Type B pancreatic cell (in vitro differentiated cells): ENCODE measurements at regions not wholly inside any gene's neighbourhood (a gene's known extent, or its start where the extent isn't known, plus 50 kb on each side); places are given as distances from the start of the nearest gene placed in this dataset.
A peak's percentile ranks its signal among the peaks of the same experiment; 100 is the strongest.

Source experiments
- DNase-seq: peaks from one replicate; pipeline ENCODE4 v3.0.0; 2021; ENCODE audit warnings: mixed read lengths; ENCODE audit not compliant: unreplicated experiment; ENCODE audit errors: extremely low spot score
- H3K27ac Mint-ChIP-seq: 2 replicates; pipeline ENCODE4 v1.8.0; 2021; ENCODE audit warnings: mild to moderate bottlenecking, mixed read lengths
- H3K27me3 Mint-ChIP-seq: 2 replicates; pipeline ENCODE4 v1.8.0; 2021; ENCODE audit warnings: mixed read lengths
- H3K36me3 Mint-ChIP-seq: 2 replicates; pipeline ENCODE4 v1.8.0; 2021; ENCODE audit warnings: mixed read lengths
- H3K4me1 Mint-ChIP-seq: one replicate; pipeline ENCODE4 v1.8.0; 2021; ENCODE audit warnings: mixed read lengths; ENCODE audit not compliant: unreplicated experiment
- H3K4me3 Mint-ChIP-seq: 2 replicates; pipeline ENCODE4 v1.8.0; 2021; ENCODE audit warnings: mild to moderate bottlenecking, mixed read lengths
- H3K9me3 Mint-ChIP-seq: 2 replicates; pipeline ENCODE4 v1.8.0; 2021; ENCODE audit warnings: mixed read lengths
- CTCF ChIP-seq: fragments of 200-600 bp; sonication (generic); conservative IDR thresholded peaks from 2 replicates; pipeline ENCODE4 v1.5.0; 2021; ENCODE audit warnings: antibody characterized with exemption, mild to moderate bottlenecking

DNA sequence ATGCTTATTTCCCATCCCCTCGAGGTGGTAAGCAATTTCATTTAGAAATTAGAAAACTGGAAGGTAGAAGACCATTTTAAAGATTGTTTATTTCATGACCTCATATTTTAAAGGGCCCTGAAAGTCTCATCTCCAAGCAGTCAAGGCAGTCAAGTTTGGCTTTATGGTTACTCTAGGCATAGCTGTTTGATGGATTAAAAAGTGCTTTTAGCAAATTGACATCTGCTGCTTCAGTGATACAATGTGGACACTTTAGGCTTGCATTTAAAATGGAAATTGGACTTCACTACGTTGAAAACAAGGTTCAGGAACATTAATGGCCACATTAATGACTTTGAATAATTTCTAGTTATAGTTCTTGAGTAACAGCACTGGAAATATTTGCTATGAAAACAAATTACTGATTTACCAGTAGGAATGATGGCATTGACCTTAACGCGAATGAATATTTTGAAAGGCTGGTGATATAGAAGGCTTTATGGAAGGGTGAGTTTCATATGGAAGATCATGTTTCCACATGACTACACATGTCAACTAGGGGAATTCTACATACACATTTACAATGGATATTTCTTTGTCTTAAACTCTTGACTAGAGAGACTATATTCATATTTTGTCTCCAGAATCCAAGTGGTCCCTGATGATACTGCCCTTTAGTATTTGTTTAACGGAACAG lies 873.5 kb downstream of the JRKL start:
- Mint-ChIP-seq H3K9me3 (no peaks in the 10 kb centered on the region), H3K4me1 (no peaks in the 10 kb centered on the region), H3K27me3 (no peaks in the 10 kb centered on the region), H3K4me3 (no peak overlapping the region), H3K36me3 (no peaks in the 10 kb centered on the region), H3K27ac (no peak overlapping the region)
- no peak for DNase-seq
- no peak for TF ChIP-seq CTCF

GRCh38 chr11:97269527-97269926 lies 879.7 kb downstream of the JRKL start:
- DNase-seq = no peak
- Mint-ChIP-seq H3K4me3 (no peak overlapping the region), H3K9me3 (peaks cover 5% of the 10 kb centered on the region), H3K4me1 (no peaks in the 10 kb centered on the region), H3K27ac (no peak overlapping the region), H3K36me3 (no peaks in the 10 kb centered on the region), H3K27me3 (no peaks in the 10 kb centered on the region)
- TF ChIP-seq CTCF = peak; percentile 67

DNA sequence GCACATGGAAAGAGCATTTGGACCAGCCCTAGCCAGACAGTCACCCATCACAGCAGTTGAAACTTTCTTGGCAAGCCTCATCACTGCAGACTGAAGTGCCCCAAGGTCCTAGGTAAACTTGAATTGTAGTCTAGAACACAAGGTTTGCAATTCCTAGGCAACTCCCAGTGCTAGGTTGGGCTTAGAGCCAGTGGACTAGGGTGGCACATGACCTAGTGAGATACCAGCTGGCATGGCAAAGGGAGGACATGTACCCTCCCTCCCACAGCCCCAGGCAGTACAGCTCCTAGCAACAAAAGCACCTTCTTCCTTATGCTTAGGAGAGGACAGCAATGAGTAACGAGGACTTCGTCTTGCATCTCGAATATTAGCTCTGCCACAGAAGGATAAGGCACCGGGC lies 889.5 kb downstream of the JRKL start:
- no peak for TF ChIP-seq CTCF
- DNase-seq = no peak
- Mint-ChIP-seq H3K27me3 (no peaks in the 10 kb centered on the region), H3K27ac (no peak overlapping the region), H3K36me3 (no peaks in the 10 kb centered on the region), H3K9me3 (no peaks in the 10 kb centered on the region), H3K4me1 (no peaks in the 10 kb centered on the region), H3K4me3 (no peak overlapping the region)

DNA sequence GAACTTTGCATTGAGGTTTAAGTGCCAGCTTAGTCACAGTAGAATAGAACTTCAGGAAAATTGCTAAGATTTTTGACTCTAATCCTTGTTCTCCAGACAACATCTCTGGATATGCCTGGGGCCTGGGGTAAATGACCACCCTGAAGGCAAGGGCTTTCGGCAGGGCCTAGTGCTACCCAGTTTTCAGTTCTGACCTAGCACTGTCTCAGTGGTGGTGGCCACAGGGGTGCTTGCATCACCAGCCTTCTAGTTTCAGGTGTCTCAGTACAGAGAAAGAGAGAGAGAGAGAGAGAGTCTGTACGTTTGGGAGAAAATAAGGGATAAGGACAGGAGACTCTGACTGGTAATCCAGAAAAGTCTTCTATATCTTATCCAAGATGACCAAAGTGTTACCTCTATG lies 890.5 kb downstream of the JRKL start:
- no peaks in the 10 kb centered on the region for H3K4me1 Mint-ChIP-seq
- DNase-seq = no peak
- no peaks in the 10 kb centered on the region for H3K36me3 Mint-ChIP-seq
- no peak overlapping the region for H3K4me3 Mint-ChIP-seq
- H3K9me3 Mint-ChIP-seq = no peaks in the 10 kb centered on the region
- H3K27ac Mint-ChIP-seq = no peak overlapping the region
- TF ChIP-seq CTCF = no peak
- H3K27me3 Mint-ChIP-seq = no peaks in the 10 kb centered on the region

DNA sequence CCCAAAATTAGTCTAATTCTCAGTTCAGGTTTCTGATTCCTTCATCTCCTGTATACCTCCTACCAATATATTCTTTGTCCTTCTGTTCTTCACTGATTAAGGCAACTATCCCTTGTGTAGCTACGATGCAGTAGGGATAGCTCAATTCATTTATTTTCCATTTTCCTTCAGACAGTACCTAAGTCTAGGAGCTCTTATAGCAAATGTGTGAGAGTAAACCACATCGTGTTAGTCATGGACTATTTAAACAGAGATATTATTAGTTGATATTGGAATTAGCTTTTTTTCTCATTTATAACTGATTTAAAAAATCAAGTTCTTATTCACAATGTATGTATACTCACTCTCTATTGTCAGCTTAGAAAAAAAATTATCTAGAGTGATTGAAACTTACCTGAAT lies 900.0 kb downstream of the JRKL start:
- no peaks in the 10 kb centered on the region for H3K4me1 Mint-ChIP-seq
- no peak for TF ChIP-seq CTCF
- H3K27ac Mint-ChIP-seq = no peak overlapping the region
- no peaks in the 10 kb centered on the region for H3K27me3 Mint-ChIP-seq
- no peaks in the 10 kb centered on the region for H3K9me3 Mint-ChIP-seq
- H3K4me3 Mint-ChIP-seq = no peak overlapping the region
- no peaks in the 10 kb centered on the region for H3K36me3 Mint-ChIP-seq
- DNase-seq = no peak
